ENCODE measurements at regions not wholly inside any gene's neighbourhood (a gene's known extent, or its start where the extent isn't known, plus 50 kb on each side); places are given as distances from the start of the nearest gene placed in this dataset.

GRCh38 chr13:50612717-50613116, 230.8 kb downstream of the DLEU7 start:
- no peak for TF ChIP-seq CTCF (IDR thresholded peaks at IDR 0.05; ENCODE audit: control insufficient read depth, insufficient read depth, low read depth, low read length, missing control alignments)
- H3K4me3 ChIP-seq (ENCODE audit: control insufficient read depth, low read depth, low read length): no peak overlapping the region
- DNase-seq (ENCODE audit: low read depth): no peak

GRCh38 chr13:50613356-50613831, 230.1 kb downstream of the DLEU7 start:
- no peak for DNase-seq (ENCODE audit: low read depth)
- no peak overlapping the region for H3K4me3 ChIP-seq (ENCODE audit: control insufficient read depth, low read depth, low read length)
- no peak for TF ChIP-seq CTCF (IDR thresholded peaks at IDR 0.05; ENCODE audit: control insufficient read depth, insufficient read depth, low read depth, low read length, missing control alignments)

GRCh38 chr13:50615234-50615633, 228.3 kb downstream of the DLEU7 start:
- TF ChIP-seq CTCF (IDR thresholded peaks at IDR 0.05; ENCODE audit: control insufficient read depth, insufficient read depth, low read depth, low read length, missing control alignments): no peak
- DNase-seq (ENCODE audit: low read depth): no peak
- no peak overlapping the region for H3K4me3 ChIP-seq (ENCODE audit: control insufficient read depth, low read depth, low read length)

GRCh38 chr13:50616101-50616500, 227.4 kb downstream of the DLEU7 start:
- no peak overlapping the region for H3K4me3 ChIP-seq (ENCODE audit: control insufficient read depth, low read depth, low read length)
- no peak for DNase-seq (ENCODE audit: low read depth)
- no peak for TF ChIP-seq CTCF (IDR thresholded peaks at IDR 0.05; ENCODE audit: control insufficient read depth, insufficient read depth, low read depth, low read length, missing control alignments)

GRCh38 chr13:50617134-50617721, 226.3 kb downstream of the DLEU7 start:
- TF ChIP-seq CTCF (IDR thresholded peaks at IDR 0.05; ENCODE audit: control insufficient read depth, insufficient read depth, low read depth, low read length, missing control alignments): no peak
- DNase-seq (ENCODE audit: low read depth): peak; percentile 96
- no peak overlapping the region for H3K4me3 ChIP-seq (ENCODE audit: control insufficient read depth, low read depth, low read length)

GRCh38 chr13:50618206-50618605, 225.3 kb downstream of the DLEU7 start:
- no peak for DNase-seq (ENCODE audit: low read depth)
- H3K4me3 ChIP-seq (ENCODE audit: control insufficient read depth, low read depth, low read length): no peak overlapping the region
- no peak for TF ChIP-seq CTCF (IDR thresholded peaks at IDR 0.05; ENCODE audit: control insufficient read depth, insufficient read depth, low read depth, low read length, missing control alignments)

All from AG09309 (cell line).